ENCODE measurements at regions not wholly inside any gene's neighbourhood (a gene's known extent, or its start where the extent isn't known, plus 50 kb on each side); places are given as distances from the start of the nearest gene placed in this dataset.

- DNase-seq: no peak
- no peak for ATAC-seq
- Histone ChIP-seq H3K27me3 (ENCODE audit: control insufficient read depth, insufficient read depth, low read length) (no peaks in the 10 kb centered on the region), H3K4me1 (ENCODE audit: control insufficient read depth, insufficient read depth, low read length) (no peaks in the 10 kb centered on the region), H3K4me3 (ENCODE audit: low read length) (no peak overlapping the region), H3K9me3 (ENCODE audit: control insufficient read depth, insufficient read depth, low read length) (no peaks in the 10 kb centered on the region), H3K36me3 (ENCODE audit: control insufficient read depth, insufficient read depth, low read length) (no peaks in the 10 kb centered on the region), H3K27ac (ENCODE audit: low read length) (no peak overlapping the region)
- intact Hi-C loops (cut with micrococcal nuclease): no loop called here
- Mint-ChIP-seq H3K36me3 (no peaks in the 10 kb centered on the region), H3K27me3 (ENCODE audit: low read depth in 2 of 2) (peaks cover 0 to 4% of the 10 kb centered on the region in 2 donors), H3K27ac (no peak overlapping the region), H3K4me3 (no peak overlapping the region), H3K9me3 (peaks cover 0 to 3% of the 10 kb centered on the region in 2 donors), H3K4me1 (no peaks in the 10 kb centered on the region)
- TF ChIP-seq CTCF (IDR thresholded peaks at IDR 0.05): no peak
- WGBS (ENCODE audit: insufficient coverage): 88% methylated on average over 2 of the region's 2 CpGs
Measured at GRCh38 chr16:72256398-72257066, 84.6 kb upstream of the PMFBP1 start.

- H3K4me1 ChIP-seq (ENCODE audit: control insufficient read depth, insufficient read depth, low read length): no peaks in the 10 kb centered on the region
- no peak for TF ChIP-seq CTCF (IDR thresholded peaks at IDR 0.05)
- H3K9me3 ChIP-seq (ENCODE audit: control insufficient read depth, insufficient read depth, low read length): no peaks in the 10 kb centered on the region
- peaks cover 0 to 4% of the 10 kb centered on the region in 2 donors for H3K27me3 Mint-ChIP-seq (ENCODE audit: low read depth in 2 of 2)
- ATAC-seq: no peak
- peaks cover 0 to 3% of the 10 kb centered on the region in 2 donors for H3K9me3 Mint-ChIP-seq
- H3K4me1 Mint-ChIP-seq: no peaks in the 10 kb centered on the region
- no peak overlapping the region for H3K4me3 Mint-ChIP-seq
- intact Hi-C loops (cut with micrococcal nuclease): no loop called here
- no peaks in the 10 kb centered on the region for H3K36me3 Mint-ChIP-seq
- H3K4me3 ChIP-seq (ENCODE audit: low read length): no peak overlapping the region
- WGBS (ENCODE audit: insufficient coverage): no CpG with 5 or more reads among the region's 1 CpG
- H3K27ac ChIP-seq (ENCODE audit: low read length): no peak overlapping the region
- DNase-seq: no peak
- no peaks in the 10 kb centered on the region for H3K36me3 ChIP-seq (ENCODE audit: control insufficient read depth, insufficient read depth, low read length)
- no peak overlapping the region for H3K27ac Mint-ChIP-seq
- H3K27me3 ChIP-seq (ENCODE audit: control insufficient read depth, insufficient read depth, low read length): no peaks in the 10 kb centered on the region
Measured at GRCh38 chr16:72255786-72256185, 83.8 kb upstream of the PMFBP1 start.

GRCh38 chr16:72247821-72248253, 75.9 kb upstream of the PMFBP1 start:
- no peak for TF ChIP-seq CTCF (IDR thresholded peaks at IDR 0.05)

GRCh38 chr16:72246423-72246822, 74.5 kb upstream of the PMFBP1 start:
- no peaks in the 10 kb centered on the region for H3K9me3 Mint-ChIP-seq
- Histone ChIP-seq H3K4me1 (ENCODE audit: control insufficient read depth, insufficient read depth, low read length) (no peaks in the 10 kb centered on the region), H3K9me3 (ENCODE audit: control insufficient read depth, insufficient read depth, low read length) (no peaks in the 10 kb centered on the region), H3K27ac (ENCODE audit: low read length) (no peak overlapping the region), H3K27me3 (ENCODE audit: control insufficient read depth, insufficient read depth, low read length) (no peaks in the 10 kb centered on the region), H3K36me3 (ENCODE audit: control insufficient read depth, insufficient read depth, low read length) (no peaks in the 10 kb centered on the region), H3K4me3 (ENCODE audit: low read length) (no peak overlapping the region)
- peaks cover 4 to 5% of the 10 kb centered on the region in 2 donors for H3K4me1 Mint-ChIP-seq
- intact Hi-C loops (cut with micrococcal nuclease): no loop called here
- ATAC-seq (no peak), DNase-seq (no peak)
- H3K4me3 Mint-ChIP-seq: no peak overlapping the region
- no peak overlapping the region for H3K27ac Mint-ChIP-seq
- no peaks in the 10 kb centered on the region for H3K27me3 Mint-ChIP-seq (ENCODE audit: low read depth in 2 of 2)
- no peak for TF ChIP-seq CTCF (IDR thresholded peaks at IDR 0.05)
- WGBS (ENCODE audit: insufficient coverage): 58% methylated on average over 2 of the region's 5 CpGs
- no peaks in the 10 kb centered on the region for H3K36me3 Mint-ChIP-seq

More at GRCh38 chr16:72247821-72248253, 75.9 kb upstream of the PMFBP1 start:
- Mint-ChIP-seq H3K27ac (no peak overlapping the region), H3K4me1 (peaks cover 4 to 5% of the 10 kb centered on the region in 2 donors), H3K36me3 (no peaks in the 10 kb centered on the region), H3K9me3 (no peaks in the 10 kb centered on the region), H3K4me3 (no peak overlapping the region), H3K27me3 (ENCODE audit: low read depth in 2 of 2) (peaks cover 0 to 4% of the 10 kb centered on the region in 2 donors)
- Histone ChIP-seq H3K36me3 (ENCODE audit: control insufficient read depth, insufficient read depth, low read length) (no peaks in the 10 kb centered on the region), H3K4me3 (ENCODE audit: low read length) (no peak overlapping the region), H3K27ac (ENCODE audit: low read length) (no peak overlapping the region), H3K4me1 (ENCODE audit: control insufficient read depth, insufficient read depth, low read length) (no peaks in the 10 kb centered on the region), H3K27me3 (ENCODE audit: control insufficient read depth, insufficient read depth, low read length) (no peaks in the 10 kb centered on the region), H3K9me3 (ENCODE audit: control insufficient read depth, insufficient read depth, low read length) (no peaks in the 10 kb centered on the region)
- ATAC-seq (no peak), DNase-seq (no peak)
- WGBS (ENCODE audit: insufficient coverage): 95% methylated on average over 4 of the region's 5 CpGs
- intact Hi-C loops (cut with micrococcal nuclease): no loop called here
